Gastroesophageal sphincter (tissue), 3 donors: ENCODE measurements at regions not wholly inside any gene's neighbourhood (a gene's known extent, or its start where the extent isn't known, plus 50 kb on each side); places are given as distances from the start of the nearest gene placed in this dataset.

Experiments
- POLR2A ChIP-seq, 2 donors: fragments of 450-650 bp; IDR thresholded peaks; one replicate each; pipeline ENCODE4 v1.6.1; 2017; ENCODE audit warnings: antibody characterized with exemption in 2 of 2, mild to moderate bottlenecking in 2 of 2, moderate library complexity in 1 of 2
- TF ChIP-seq, protein P1 (sequence below), 4 experiments: fragments of 200-600 bp in 2 of 4; fragments of 450-650 bp in 2 of 4; sonication (generic) in 1 of 4; IDR thresholded peaks; one replicate each; pipeline ENCODE4 v1.5.1; 2017 to 2019; ENCODE audit warnings: antibody characterized with exemption in 4 of 4, mild to moderate bottlenecking in 2 of 4, moderate library complexity in 2 of 4

DNA sequence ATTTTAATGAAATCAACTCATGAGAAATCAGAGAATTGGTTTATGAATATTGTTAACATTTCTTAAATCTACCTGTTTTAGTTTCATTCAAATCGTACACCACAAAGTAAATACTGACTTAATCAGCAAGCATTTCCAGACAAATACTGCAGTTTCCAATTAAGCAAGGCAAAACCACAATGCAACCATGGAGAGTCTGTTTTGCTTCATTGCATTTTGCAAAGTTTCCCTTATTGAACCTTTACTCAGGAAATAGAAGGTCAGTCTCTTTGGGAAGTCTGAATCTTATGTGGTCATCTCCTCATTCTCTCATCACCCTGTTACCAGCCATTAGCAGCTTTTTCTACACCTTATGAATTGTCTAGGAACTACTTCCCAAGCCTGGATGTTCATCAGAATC is 400.5 kb downstream of the IPMK start:
- TF ChIP-seq, protein P1, sequence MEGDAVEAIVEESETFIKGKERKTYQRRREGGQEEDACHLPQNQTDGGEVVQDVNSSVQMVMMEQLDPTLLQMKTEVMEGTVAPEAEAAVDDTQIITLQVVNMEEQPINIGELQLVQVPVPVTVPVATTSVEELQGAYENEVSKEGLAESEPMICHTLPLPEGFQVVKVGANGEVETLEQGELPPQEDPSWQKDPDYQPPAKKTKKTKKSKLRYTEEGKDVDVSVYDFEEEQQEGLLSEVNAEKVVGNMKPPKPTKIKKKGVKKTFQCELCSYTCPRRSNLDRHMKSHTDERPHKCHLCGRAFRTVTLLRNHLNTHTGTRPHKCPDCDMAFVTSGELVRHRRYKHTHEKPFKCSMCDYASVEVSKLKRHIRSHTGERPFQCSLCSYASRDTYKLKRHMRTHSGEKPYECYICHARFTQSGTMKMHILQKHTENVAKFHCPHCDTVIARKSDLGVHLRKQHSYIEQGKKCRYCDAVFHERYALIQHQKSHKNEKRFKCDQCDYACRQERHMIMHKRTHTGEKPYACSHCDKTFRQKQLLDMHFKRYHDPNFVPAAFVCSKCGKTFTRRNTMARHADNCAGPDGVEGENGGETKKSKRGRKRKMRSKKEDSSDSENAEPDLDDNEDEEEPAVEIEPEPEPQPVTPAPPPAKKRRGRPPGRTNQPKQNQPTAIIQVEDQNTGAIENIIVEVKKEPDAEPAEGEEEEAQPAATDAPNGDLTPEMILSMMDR (IDR thresholded peaks at IDR 0.05) = no peak
- no peak for TF ChIP-seq POLR2A (IDR thresholded peaks at IDR 0.05)
